HG02852 (cell line): ENCODE measurements at regions not wholly inside any gene's neighbourhood (a gene's known extent, or its start where the extent isn't known, plus 50 kb on each side); places are given as distances from the start of the nearest gene placed in this dataset.

Experiments used
- ATAC-seq: cut with Tn5 transposase; IDR thresholded peaks from one replicate; pipeline ENCODE4 v1.9.1; 2021; ENCODE audit warnings: mild to moderate bottlenecking, moderate library complexity; ENCODE audit not compliant: unreplicated experiment

GRCh38 chr2:19300961-19301360 lies 57.5 kb downstream of the OSR1 start:
- no peak for ATAC-seq

- ATAC-seq = no peak
Observed at GRCh38 chr2:19299522-19299921, 58.9 kb downstream of the OSR1 start.

GRCh38 chr2:19299032-19299431 lies 59.4 kb downstream of the OSR1 start:
- ATAC-seq = no peak

GRCh38 chr2:19297716-19298115 lies 60.7 kb downstream of the OSR1 start:
- no peak for ATAC-seq

GRCh38 chr2:19295998-19296502 lies 62.4 kb downstream of the OSR1 start:
- ATAC-seq = no peak

GRCh38 chr2:19292007-19292406 lies 66.4 kb downstream of the OSR1 start:
- ATAC-seq = no peak

GRCh38 chr2:19288291-19288690 lies 70.1 kb downstream of the OSR1 start:
- ATAC-seq = no peak

- no peak for ATAC-seq
Observed at GRCh38 chr2:19287324-19287723, 71.1 kb downstream of the OSR1 start.

GRCh38 chr2:19282305-19282704 lies 76.1 kb downstream of the OSR1 start:
- no peak for ATAC-seq

GRCh38 chr2:19274439-19274838 lies 84.0 kb downstream of the OSR1 start:
- no peak for ATAC-seq

- ATAC-seq = no peak
Observed at GRCh38 chr2:19272941-19273470, 85.4 kb downstream of the OSR1 start.

GRCh38 chr2:19272039-19272438 lies 86.4 kb downstream of the OSR1 start:
- ATAC-seq = no peak

GRCh38 chr2:19264852-19265251 lies 93.6 kb downstream of the OSR1 start:
- no peak for ATAC-seq

- no peak for ATAC-seq
Observed at GRCh38 chr2:19262150-19262549, 96.3 kb downstream of the OSR1 start.

- ATAC-seq = no peak
Observed at GRCh38 chr2:19261061-19261460, 97.4 kb downstream of the OSR1 start.

GRCh38 chr2:19256121-19256601 lies 102.3 kb downstream of the OSR1 start:
- no peak for ATAC-seq

GRCh38 chr2:19255481-19255880 lies 102.9 kb downstream of the OSR1 start:
- no peak for ATAC-seq

- ATAC-seq = no peak
Observed at GRCh38 chr2:19251554-19251953, 106.9 kb downstream of the OSR1 start.

- ATAC-seq = no peak
Observed at GRCh38 chr2:19250906-19251305, 107.5 kb downstream of the OSR1 start.

- ATAC-seq = no peak
Observed at GRCh38 chr2:19247186-19247585, 111.2 kb downstream of the OSR1 start.

- no peak for ATAC-seq
Observed at GRCh38 chr2:19246496-19246895, 111.9 kb downstream of the OSR1 start.

- no peak for ATAC-seq
Observed at GRCh38 chr2:19244460-19245363, 113.7 kb downstream of the OSR1 start.
